Liver (tissue), 7 donors: ENCODE measurements at regions not wholly inside any gene's neighbourhood (a gene's known extent, or its start where the extent isn't known, plus 50 kb on each side); places are given as distances from the start of the nearest gene placed in this dataset.

Experiments
- DNase-seq: peaks from one replicate; pipeline ENCODE4 v3.0.0-alpha.2; 2017; ENCODE audit warnings: low spot score
- H3K27ac ChIP-seq, 2 donors: one replicate each; pipeline ENCODE4 v1.7.0; 2013; ENCODE audit warnings: inconsistent platforms in 2 of 2, low read length in 2 of 2, control low read depth in 1 of 2, low read depth in 1 of 2, mild to moderate bottlenecking in 1 of 2
- H3K27me3 ChIP-seq, 4 donors: one replicate each; pipeline versions ENCODE4 v1.6.1 to v1.7.0; 2013; ENCODE audit warnings: low read length in 3 of 4, inconsistent platforms in 1 of 4, mild to moderate bottlenecking in 1 of 4, moderate library complexity in 1 of 4; ENCODE audit not compliant: control insufficient read depth in 4 of 4, insufficient read depth in 4 of 4
- H3K36me3 ChIP-seq, 4 donors: one replicate each; pipeline versions ENCODE4 v1.6.1 to v1.7.0; 2013; ENCODE audit warnings: low read length in 3 of 4, mild to moderate bottlenecking in 3 of 4, low read depth in 1 of 4, moderate library complexity in 1 of 4; ENCODE audit not compliant: control insufficient read depth in 4 of 4, insufficient read depth in 3 of 4
- H3K4me1 ChIP-seq, 4 donors: one replicate each; pipeline versions ENCODE4 v1.6.1 to v1.7.0; 2013; ENCODE audit warnings: low read length in 3 of 4, mild to moderate bottlenecking in 3 of 4, moderate library complexity in 1 of 4; ENCODE audit not compliant: control insufficient read depth in 4 of 4, insufficient read depth in 4 of 4
- H3K4me3 ChIP-seq, 3 donors: one replicate each; pipeline versions ENCODE4 v1.6.1 to v1.7.0; 2013; ENCODE audit warnings: low read length in 3 of 3, control low read depth in 1 of 3, low read depth in 1 of 3, mild to moderate bottlenecking in 1 of 3
- H3K9ac ChIP-seq, 2 donors: one replicate each; pipeline ENCODE4 v1.7.0; 2013; ENCODE audit warnings: low read length in 2 of 2, mild to moderate bottlenecking in 2 of 2, moderate library complexity in 2 of 2, control low read depth in 1 of 2, low read depth in 1 of 2
- H3K9me3 ChIP-seq, 4 donors: one replicate each; pipeline versions ENCODE4 v1.6.1 to v1.7.0; 2013; ENCODE audit warnings: low read length in 3 of 4; ENCODE audit not compliant: control insufficient read depth in 4 of 4
- ATF3 ChIP-seq: IDR thresholded peaks from 2 replicates; pipeline ENCODE4 v1.6.1; 2016; ENCODE audit warnings: antibody characterized with exemption
- CTCF ChIP-seq: fragments of 150-350 bp; IDR thresholded peaks from 2 replicates; pipeline ENCODE4 v1.5.1; 2017; ENCODE audit warnings: improper control_type of control experiment, low read depth, low read length; ENCODE audit not compliant: missing input control
- FOXA1 ChIP-seq: IDR thresholded peaks from 2 replicates; pipeline ENCODE4 v1.6.1; 2016; ENCODE audit warnings: antibody characterized with exemption
- FOXA2 ChIP-seq: IDR thresholded peaks from 2 replicates; pipeline ENCODE4 v1.6.1; 2016; ENCODE audit warnings: antibody characterized with exemption
- HNF4A ChIP-seq, 2 donors: conservative IDR thresholded peaks; 2 replicates each; pipeline ENCODE4 v1.6.1; 2016; ENCODE audit warnings: antibody characterized with exemption in 2 of 2, mild to moderate bottlenecking in 2 of 2
- HNF4G ChIP-seq: IDR thresholded peaks from 2 replicates; pipeline ENCODE4 v1.6.1; 2016; ENCODE audit warnings: antibody characterized with exemption
- MAX ChIP-seq: IDR thresholded peaks from 2 replicates; pipeline ENCODE4 v1.6.1; 2016; ENCODE audit warnings: antibody characterized with exemption
- NR2F2 ChIP-seq: IDR thresholded peaks from 2 replicates; pipeline ENCODE4 v1.6.1; 2016; ENCODE audit warnings: antibody characterized with exemption
- RAD21 ChIP-seq, 2 donors: IDR thresholded peaks; 2 replicates each; pipeline ENCODE4 v1.6.1; 2016; ENCODE audit warnings: antibody characterized with exemption in 2 of 2, mild to moderate bottlenecking in 2 of 2
- REST ChIP-seq: IDR thresholded peaks from 2 replicates; pipeline ENCODE4 v1.6.1; 2016; ENCODE audit warnings: antibody characterized with exemption, mild to moderate bottlenecking
- SP1 ChIP-seq: IDR thresholded peaks from 2 replicates; pipeline ENCODE4 v1.6.1; 2018; ENCODE audit warnings: antibody characterized with exemption, mild to moderate bottlenecking
- TAF1 ChIP-seq: conservative IDR thresholded peaks from 2 replicates; pipeline ENCODE4 v1.6.1; 2016; ENCODE audit warnings: antibody characterized with exemption, mild to moderate bottlenecking
- YY1 ChIP-seq: IDR thresholded peaks from 2 replicates; pipeline ENCODE4 v1.6.1; 2016; ENCODE audit warnings: antibody characterized with exemption, mild to moderate bottlenecking
- ZBTB33 ChIP-seq: IDR thresholded peaks from 2 replicates; pipeline ENCODE4 v1.6.1; 2016; ENCODE audit warnings: antibody characterized with exemption
- donor health status: healthy.
- donor health status: healthy.
- donor health status: healthy.
- donor health status: healthy.

- no peak for TF ChIP-seq REST
- no peak for TF ChIP-seq HNF4A (conservative IDR thresholded peaks at IDR 0.05)
- TF ChIP-seq SP1 = no peak
Observed at GRCh38 chr2:162934191-162934590, 95.6 kb upstream of the KCNH7 start (continued).

GRCh38 chr2:162932416-162932815 is 93.8 kb upstream of the KCNH7 start:
- Histone ChIP-seq H3K4me1 (no peaks in the 10 kb centered on the region), H3K9ac (no peak overlapping the region), H3K27ac (no peak overlapping the region), H3K4me3 (no peak overlapping the region), H3K36me3 (no peaks in the 10 kb centered on the region), H3K9me3 (no peaks in the 10 kb centered on the region), H3K27me3 (no peaks in the 10 kb centered on the region)
- TF ChIP-seq FOXA2 (no peak), SP1 (no peak), RAD21 (IDR thresholded peaks at IDR 0.05) (no peak), TAF1 (no peak), CTCF (no peak), REST (no peak), NR2F2 (no peak), HNF4G (no peak), FOXA1 (no peak), ATF3 (no peak), YY1 (no peak), HNF4A (conservative IDR thresholded peaks at IDR 0.05) (no peak), MAX (no peak), ZBTB33 (no peak)
- DNase-seq = no peak
